HG03039 (cell line): ENCODE measurements at regions not wholly inside any gene's neighbourhood (a gene's known extent, or its start where the extent isn't known, plus 50 kb on each side); places are given as distances from the start of the nearest gene placed in this dataset.
"Not testable (repeated sequence)": the region's sequence is repeated elsewhere in the genome, so short reads cannot be mapped to it uniquely, and the experiment has no call there.

Experiments used
- ATAC-seq: cut with Tn5 transposase; IDR thresholded peaks from one replicate; pipeline ENCODE4 v1.9.1; 2021; ENCODE audit warnings: mild to moderate bottlenecking, moderate library complexity; ENCODE audit not compliant: unreplicated experiment

- ATAC-seq, result no peak
These were observed 527.6 kb downstream of the DIPK2A start for GRCh38 chr3:144499001-144499930.

GRCh38 chr3:144501467-144501866 is 529.8 kb downstream of the DIPK2A start:
- no peak for ATAC-seq

GRCh38 chr3:144502402-144502801 is 530.8 kb downstream of the DIPK2A start:
- no peak for ATAC-seq

GRCh38 chr3:144506375-144506774 is 534.8 kb downstream of the DIPK2A start:
- not testable (repeated sequence) for ATAC-seq

- ATAC-seq, result no peak
These were observed 539.7 kb downstream of the DIPK2A start for GRCh38 chr3:144511346-144511745.

GRCh38 chr3:144516026-144516425 is 544.4 kb downstream of the DIPK2A start:
- no peak for ATAC-seq

GRCh38 chr3:144516589-144516988 is 545.0 kb downstream of the DIPK2A start:
- ATAC-seq, result no peak

- no peak for ATAC-seq
These were observed 549.5 kb downstream of the DIPK2A start for GRCh38 chr3:144521131-144521530.

GRCh38 chr3:144522456-144522855 is 550.8 kb downstream of the DIPK2A start:
- ATAC-seq, result no peak

GRCh38 chr3:144523396-144523795 is 551.8 kb downstream of the DIPK2A start:
- ATAC-seq, result no peak

GRCh38 chr3:144524531-144524930 is 552.9 kb downstream of the DIPK2A start:
- ATAC-seq, result no peak

GRCh38 chr3:144529566-144529965 is 557.9 kb downstream of the DIPK2A start:
- no peak for ATAC-seq

GRCh38 chr3:144544871-144545270 is 573.2 kb downstream of the DIPK2A start:
- ATAC-seq, result no peak

GRCh38 chr3:144546539-144546938 is 574.9 kb downstream of the DIPK2A start:
- ATAC-seq, result no peak

GRCh38 chr3:144548346-144548745 is 576.7 kb downstream of the DIPK2A start:
- ATAC-seq, result no peak

- ATAC-seq, result no peak
These were observed 577.5 kb downstream of the DIPK2A start for GRCh38 chr3:144549166-144549565.

- ATAC-seq, result no peak
These were observed 580.9 kb downstream of the DIPK2A start for GRCh38 chr3:144552346-144553057.

GRCh38 chr3:144553301-144553700 is 581.7 kb downstream of the DIPK2A start:
- no peak for ATAC-seq

- no peak for ATAC-seq
These were observed 583.3 kb downstream of the DIPK2A start for GRCh38 chr3:144554889-144555288.

- ATAC-seq, result peak; percentile 93
These were observed 584.8 kb downstream of the DIPK2A start for GRCh38 chr3:144556392-144556791.

GRCh38 chr3:144557515-144557914 is 585.9 kb downstream of the DIPK2A start:
- ATAC-seq, result no peak

GRCh38 chr3:144564011-144564410 is 592.4 kb downstream of the DIPK2A start:
- ATAC-seq, result no peak
